Endothelial cell of umbilical vein (primary cell): ENCODE measurements at regions not wholly inside any gene's neighbourhood (a gene's known extent, or its start where the extent isn't known, plus 50 kb on each side); places are given as distances from the start of the nearest gene placed in this dataset.

ENCODE experiments used
- BruUV-seq: library from RNA; stranded (reverse); fragments of 400-500 nt; replicated peaks from 2 replicates; lab custom pipeline; 2021; lab: Mats Ljungman, UMichigan
- CTCF ChIA-PET: fragments of 300-600, 350-600 bp; sonication (Branson Sonifier 250); formaldehyde crosslinking; loops from one replicate; lab custom pipeline; 2021; ENCODE audit warnings: antibody characterized with exemption, inconsistent platforms; lab: Charles Lee
- POLR2A ChIA-PET: fragments of 300-600, 350-600 bp; sonication (Branson Sonifier 250); formaldehyde crosslinking; loops from one replicate; lab custom pipeline; 2021; ENCODE audit warnings: antibody characterized with exemption, inconsistent platforms; lab: Charles Lee
- DNase-seq: peaks from one replicate; pipeline ENCODE4 v3.0.0-alpha.2; 2011; ENCODE audit warnings: low read depth, low spot score
- FAIRE-seq: peaks from 2 replicates; lab custom pipeline; 2011; peaks lifted over from hg19 to GRCh38; lab: Jason Lieb, UNC
- H2AFZ ChIP-seq: 2 replicates; pipeline ENCODE4 v1.6.0; 2012; ENCODE audit warnings: low read depth, low read length, control low read depth, inconsistent platforms
- H3K27ac ChIP-seq: 2 replicates; pipeline ENCODE4 v1.5.1; 2011; ENCODE audit warnings: low read depth, mild to moderate bottlenecking, control low read depth, low read length, moderate library complexity; ENCODE audit not compliant: insufficient read depth
- H3K27me3 ChIP-seq, 2 experiments: 2 replicates each; pipeline versions ENCODE4 v1.6.0 to v1.6.1; 2011; ENCODE audit warnings: low read length in 2 of 2, mixed read lengths in 1 of 2; ENCODE audit not compliant: control insufficient read depth in 2 of 2, insufficient read depth in 2 of 2
- H3K36me3 ChIP-seq, 2 experiments: 2 replicates in 1 of 2; 3 replicates in 1 of 2; pipeline ENCODE4 v1.5.1; 2011; ENCODE audit warnings: low read length in 2 of 2, mild to moderate bottlenecking in 1 of 2, moderate library complexity in 1 of 2; ENCODE audit not compliant: control insufficient read depth in 2 of 2, insufficient read depth in 2 of 2; ENCODE audit errors: extremely low read depth in 1 of 2
- H3K4me1 ChIP-seq: 3 replicates; pipeline ENCODE4 v1.5.1; 2011; ENCODE audit warnings: mild to moderate bottlenecking, low read length; ENCODE audit not compliant: control insufficient read depth, insufficient read depth; ENCODE audit errors: extremely low read depth
- H3K4me2 ChIP-seq: 2 replicates; pipeline ENCODE4 v1.6.1; 2011; ENCODE audit warnings: low read length, control low read depth, mixed read lengths; ENCODE audit not compliant: insufficient read depth
- H3K4me3 ChIP-seq, 3 experiments: fragments of 200-600 bp in 1 of 3; sonication (generic), shearing (Covaris generic) in 1 of 3; replicated peaks in 1 of 3; 2 replicates each; pipeline ENCODE4 v1.5.1; 2011 to 2016; ENCODE audit warnings: control low read depth in 3 of 3, low read length in 3 of 3, mild to moderate bottlenecking in 2 of 3, inconsistent platforms in 1 of 3, low read depth in 1 of 3, moderate library complexity in 1 of 3; ENCODE audit not compliant: insufficient read depth in 1 of 3
- H3K79me2 ChIP-seq: 2 replicates; pipeline ENCODE4 v1.6.0; 2012; ENCODE audit warnings: low read length, inconsistent platforms; ENCODE audit not compliant: control insufficient read depth, insufficient read depth
- H3K9ac ChIP-seq: replicated peaks from 2 replicates; pipeline ENCODE3; 2011; ENCODE audit warnings: low read length, control low read depth; ENCODE audit not compliant: insufficient read depth; ENCODE audit errors: extremely low read depth
- H3K9me1 ChIP-seq: replicated peaks from 3 replicates; pipeline ENCODE4 v1.6.0; 2011; ENCODE audit warnings: mild to moderate bottlenecking, low read length; ENCODE audit not compliant: control insufficient read depth, insufficient read depth; ENCODE audit errors: extremely low read depth
- H3K9me3 ChIP-seq: replicated peaks from 2 replicates; pipeline ENCODE4 v1.5.1; 2012; ENCODE audit warnings: low read length, inconsistent platforms; ENCODE audit not compliant: control insufficient read depth, insufficient read depth
- H4K20me1 ChIP-seq: replicated peaks from 2 replicates; pipeline ENCODE3; 2011; ENCODE audit warnings: mild to moderate bottlenecking, low read length; ENCODE audit not compliant: control insufficient read depth, insufficient read depth; ENCODE audit errors: extremely low read depth
- EZH2 ChIP-seq: IDR thresholded peaks from 2 replicates; pipeline ENCODE4 v1.6.1; 2012; ENCODE audit warnings: borderline replicate concordance, low read depth, mild to moderate bottlenecking, moderate library complexity, low read length, inconsistent platforms; ENCODE audit not compliant: severe bottlenecking
- FOS ChIP-seq: IDR thresholded peaks from 2 replicates; pipeline ENCODE4 v1.6.1; 2011; ENCODE audit warnings: mild to moderate bottlenecking, low read length, moderate library complexity, borderline replicate concordance; ENCODE audit not compliant: insufficient read depth
- GATA2 ChIP-seq: IDR thresholded peaks from 2 replicates; pipeline ENCODE4 v1.7.0; 2011; ENCODE audit warnings: low read depth, mild to moderate bottlenecking, moderate library complexity, mixed read lengths, low read length; ENCODE audit not compliant: insufficient read length, insufficient read depth
- JUN ChIP-seq: IDR thresholded peaks from 2 replicates; pipeline ENCODE4 v1.6.1; 2011; ENCODE audit warnings: borderline replicate concordance, low read depth; ENCODE audit not compliant: insufficient read length, insufficient read depth
- MYC ChIP-seq: IDR thresholded peaks from one replicate; pipeline ENCODE4 v1.6.1; 2011; ENCODE audit warnings: mild to moderate bottlenecking, low read depth, low read length
- POLR2A ChIP-seq: IDR thresholded peaks from 2 replicates; pipeline ENCODE4 v1.6.1; 2012; ENCODE audit warnings: low read depth, mild to moderate bottlenecking, control low read depth, low read length
- POLR2AphosphoS5 ChIP-seq: IDR thresholded peaks from 2 replicates; pipeline ENCODE4 v1.6.1; 2012; ENCODE audit warnings: low read depth, mild to moderate bottlenecking, control low read depth, low read length, moderate library complexity; ENCODE audit not compliant: insufficient read depth
- dilution Hi-C: fragments of 300-500 bp; cut with MboI; formaldehyde crosslinking; loops from one replicate; pipeline ENCODE4 v1.15.0; 2019; ENCODE audit warnings: low sequenced_read_pairs; ENCODE audit not compliant: extremely low pct_ligation_motif_present
- intact Hi-C: fragments of 100-400 bp; cut with micrococcal nuclease; formaldehyde crosslinking; loops from one replicate; pipeline ENCODE4 v1.10.0; 2022
- TF ChIP-seq, protein P1 (sequence below): IDR thresholded peaks from 2 replicates; pipeline ENCODE4 v1.6.1; 2011; ENCODE audit not compliant: insufficient read depth, insufficient read length
- TF ChIP-seq, protein P2 (sequence below), 2 donors: IDR thresholded peaks; 1 replicate in 1 of 2; 2 replicates in 1 of 2; pipeline ENCODE4 v1.5.1; 2011; ENCODE audit warnings: low read length in 2 of 2, mild to moderate bottlenecking in 2 of 2, moderate library complexity in 2 of 2, control low read depth in 1 of 2, inconsistent platforms in 1 of 2, low read depth in 1 of 2; ENCODE audit not compliant: insufficient read depth in 1 of 2; ENCODE audit errors: extremely low read depth in 1 of 2

DNA sequence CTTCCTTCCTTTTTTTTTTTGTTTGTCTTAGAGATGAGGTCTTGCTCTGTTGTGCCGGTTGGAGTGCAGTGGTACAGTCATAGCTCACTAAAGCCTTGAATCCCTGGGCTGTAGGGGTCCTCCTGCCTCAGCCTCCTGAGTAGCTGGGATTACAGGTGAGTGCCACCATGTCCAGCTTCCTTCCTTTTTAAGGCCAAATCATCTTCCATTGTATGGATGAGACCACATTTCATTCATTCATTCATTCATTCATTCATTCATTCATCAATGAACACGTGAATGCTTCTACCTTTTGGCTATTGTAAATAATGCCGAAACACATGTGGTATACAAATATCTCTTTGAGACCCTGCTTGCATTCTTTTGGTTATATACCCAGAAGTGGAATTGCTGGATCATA, 60.0 kb upstream of the BAIAP2L1 start:
- no peak overlapping the region for H2AFZ ChIP-seq
- H3K9ac ChIP-seq = no peak overlapping the region
- BruUV-seq = no TSS peak
- H3K36me3 ChIP-seq = no peaks in the 10 kb centered on the region
- DNase-seq (no peak), FAIRE-seq (no peak)
- no peak overlapping the region for H3K27ac ChIP-seq
- H3K4me1 ChIP-seq = no peaks in the 10 kb centered on the region
- no peaks in the 10 kb centered on the region for H3K27me3 ChIP-seq
- dilution Hi-C loops (no loop called here), intact Hi-C loops (no loop called here)
- POLR2A ChIA-PET = no interaction called here
- no peaks in the 10 kb centered on the region for H3K9me3 ChIP-seq
- no peak overlapping the region for H3K4me3 ChIP-seq
- H3K9me1 ChIP-seq = no peaks in the 10 kb centered on the region
- CTCF ChIA-PET = no interaction called here
- H3K4me2 ChIP-seq = no peak overlapping the region
- H3K79me2 ChIP-seq = no peaks in the 10 kb centered on the region
- TF ChIP-seq EZH2 (no peak), POLR2AphosphoS5 (no peak), MYC (no peak), POLR2A (no peak), JUN (no peak), GATA2 (no peak), FOS (no peak)
- TF ChIP-seq, protein P1, sequence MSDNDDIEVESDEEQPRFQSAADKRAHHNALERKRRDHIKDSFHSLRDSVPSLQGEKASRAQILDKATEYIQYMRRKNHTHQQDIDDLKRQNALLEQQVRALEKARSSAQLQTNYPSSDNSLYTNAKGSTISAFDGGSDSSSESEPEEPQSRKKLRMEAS = no peak
- TF ChIP-seq, protein P2, sequence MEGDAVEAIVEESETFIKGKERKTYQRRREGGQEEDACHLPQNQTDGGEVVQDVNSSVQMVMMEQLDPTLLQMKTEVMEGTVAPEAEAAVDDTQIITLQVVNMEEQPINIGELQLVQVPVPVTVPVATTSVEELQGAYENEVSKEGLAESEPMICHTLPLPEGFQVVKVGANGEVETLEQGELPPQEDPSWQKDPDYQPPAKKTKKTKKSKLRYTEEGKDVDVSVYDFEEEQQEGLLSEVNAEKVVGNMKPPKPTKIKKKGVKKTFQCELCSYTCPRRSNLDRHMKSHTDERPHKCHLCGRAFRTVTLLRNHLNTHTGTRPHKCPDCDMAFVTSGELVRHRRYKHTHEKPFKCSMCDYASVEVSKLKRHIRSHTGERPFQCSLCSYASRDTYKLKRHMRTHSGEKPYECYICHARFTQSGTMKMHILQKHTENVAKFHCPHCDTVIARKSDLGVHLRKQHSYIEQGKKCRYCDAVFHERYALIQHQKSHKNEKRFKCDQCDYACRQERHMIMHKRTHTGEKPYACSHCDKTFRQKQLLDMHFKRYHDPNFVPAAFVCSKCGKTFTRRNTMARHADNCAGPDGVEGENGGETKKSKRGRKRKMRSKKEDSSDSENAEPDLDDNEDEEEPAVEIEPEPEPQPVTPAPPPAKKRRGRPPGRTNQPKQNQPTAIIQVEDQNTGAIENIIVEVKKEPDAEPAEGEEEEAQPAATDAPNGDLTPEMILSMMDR (IDR thresholded peaks at IDR 0.05; ENCODE audit: extremely low read depth in 1 of 2, insufficient read depth in 1 of 2, low read depth in 1 of 2, low read length in 2 of 2) = no peak
- H4K20me1 ChIP-seq = no peaks in the 10 kb centered on the region
